Keratinocyte (primary cell): ENCODE measurements at regions not wholly inside any gene's neighbourhood (a gene's known extent, or its start where the extent isn't known, plus 50 kb on each side); places are given as distances from the start of the nearest gene placed in this dataset.

Source experiments
- DNase-seq: peaks from one replicate; pipeline ENCODE4 v3.0.0-alpha.2; 2011; ENCODE audit warnings: low read depth, missing footprints, low spot score
- FAIRE-seq: peaks from 2 replicates; lab custom pipeline; 2011; peaks lifted over from hg19 to GRCh38; lab: Jason Lieb, UNC
- H2AFZ ChIP-seq: 2 replicates; pipeline ENCODE4 v1.6.0; 2012; ENCODE audit warnings: low read length, control low read depth, inconsistent platforms; ENCODE audit not compliant: control insufficient read depth
- H3K27ac ChIP-seq: 2 replicates; pipeline ENCODE4 v1.5.1; 2011; ENCODE audit warnings: low read length; ENCODE audit not compliant: control insufficient read depth, insufficient read depth
- H3K27me3 ChIP-seq: 3 replicates; pipeline ENCODE4 v1.6.0; 2011; ENCODE audit warnings: low read length; ENCODE audit not compliant: control insufficient read depth, insufficient read depth; ENCODE audit errors: extremely low read depth
- H3K36me3 ChIP-seq, 2 experiments: 2 replicates in 1 of 2; 3 replicates in 1 of 2; pipeline ENCODE4 v1.5.1; 2011; ENCODE audit warnings: low read length in 2 of 2, mild to moderate bottlenecking in 1 of 2; ENCODE audit not compliant: control insufficient read depth in 2 of 2, insufficient read depth in 2 of 2; ENCODE audit errors: extremely low read depth in 1 of 2
- H3K4me1 ChIP-seq: 3 replicates; pipeline ENCODE4 v1.5.1; 2011; ENCODE audit warnings: low read length; ENCODE audit not compliant: control insufficient read depth, insufficient read depth; ENCODE audit errors: extremely low read depth
- H3K4me2 ChIP-seq: 3 replicates; pipeline ENCODE4 v1.6.0; 2011; ENCODE audit warnings: low read depth, low read length; ENCODE audit not compliant: control insufficient read depth, insufficient read depth; ENCODE audit errors: extremely low read depth
- H3K4me3 ChIP-seq, 3 experiments: fragments of 200-600 bp in 1 of 3; sonication (generic) in 1 of 3; 2 replicates in 2 of 3; 3 replicates in 1 of 3; pipeline ENCODE4 v1.5.1; 2011 to 2016; ENCODE audit warnings: low read length in 3 of 3, mild to moderate bottlenecking in 3 of 3, control low read depth in 2 of 3, inconsistent platforms in 1 of 3, low read depth in 1 of 3, mixed read lengths in 1 of 3, mixed run types in 1 of 3, moderate library complexity in 1 of 3; ENCODE audit not compliant: control insufficient read depth in 2 of 3, insufficient read depth in 2 of 3; ENCODE audit errors: extremely low read depth in 1 of 3
- H3K79me2 ChIP-seq: 2 replicates; pipeline ENCODE4 v1.6.0; 2012; ENCODE audit warnings: low read length; ENCODE audit not compliant: control insufficient read depth, insufficient read depth
- H3K9ac ChIP-seq: 3 replicates; pipeline ENCODE4 v1.6.0; 2011; ENCODE audit warnings: low read length; ENCODE audit not compliant: control insufficient read depth, insufficient read depth; ENCODE audit errors: extremely low read depth
- H3K9me1 ChIP-seq: 3 replicates; pipeline ENCODE4 v1.6.0; 2011; ENCODE audit warnings: low read length; ENCODE audit not compliant: control insufficient read depth, insufficient read depth; ENCODE audit errors: extremely low read depth
- H3K9me3 ChIP-seq: 2 replicates; pipeline ENCODE4 v1.5.1; 2012; ENCODE audit warnings: low read depth, low read length; ENCODE audit not compliant: control insufficient read depth
- H4K20me1 ChIP-seq: 3 replicates; pipeline ENCODE4 v1.6.0; 2011; ENCODE audit warnings: low read length; ENCODE audit not compliant: control insufficient read depth, insufficient read depth; ENCODE audit errors: extremely low read depth
- EZH2 ChIP-seq: IDR thresholded peaks from one replicate; pipeline ENCODE4 v1.6.1; 2012; ENCODE audit warnings: inconsistent platforms, mild to moderate bottlenecking, low read length, moderate library complexity
- dilution Hi-C: fragments of 300-500 bp; cut with MboI; formaldehyde crosslinking; loops from one replicate; pipeline ENCODE4 v1.7.0; 2020; ENCODE audit warnings: low sequenced_read_pairs; ENCODE audit not compliant: extremely low pct_ligation_motif_present
- small RNA-seq, 3 experiments: library from RNA; depleted of rRNA; stranded (forward); fragments of <200 nt; gene quantifications; one replicate each; pipeline ENCODE3, GENCODE V24; 2012; ENCODE audit warnings: low read depth in 3 of 3, low replicate concordance in 1 of 3; ENCODE audit not compliant: insufficient read length in 3 of 3
- TF ChIP-seq, protein P1 (sequence below), 3 experiments: IDR thresholded peaks in 1 of 3; conservative IDR thresholded peaks in 1 of 3; optimal IDR thresholded peaks in 1 of 3; 2 replicates in 2 of 3; 3 replicates in 1 of 3; pipeline versions ENCODE3 to v1.5.1; 2011; ENCODE audit warnings: low read length in 3 of 3, mild to moderate bottlenecking in 3 of 3, moderate library complexity in 2 of 3, control low read depth in 1 of 3, inconsistent platforms in 1 of 3; ENCODE audit not compliant: insufficient read depth in 2 of 3; ENCODE audit errors: extremely low read depth in 1 of 3

DNA sequence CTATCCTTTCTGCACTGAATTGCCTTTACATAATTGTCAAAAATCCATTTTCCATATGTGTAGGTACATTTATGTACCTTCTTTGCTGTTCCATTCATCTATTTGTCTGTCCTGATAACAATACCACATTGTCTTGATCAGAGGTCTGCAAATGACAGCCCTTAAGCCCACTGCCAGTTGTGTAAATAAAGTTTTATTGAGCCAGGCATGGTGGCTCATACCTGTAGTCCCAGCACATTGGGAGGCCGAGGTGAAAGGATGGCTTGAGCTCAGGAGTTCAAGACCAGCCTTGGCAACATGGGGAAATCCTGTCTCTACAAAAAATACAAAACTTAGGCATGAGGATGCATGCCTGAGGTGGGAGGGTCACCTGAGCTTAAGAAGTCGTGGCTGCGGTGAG is 121.0 kb downstream of the TFCP2L1 start:
- no peaks in the 10 kb centered on the region for H3K79me2 ChIP-seq
- H3K4me3 ChIP-seq, result no peak overlapping the region
- DNase-seq (no peak), FAIRE-seq (no peak)
- no peaks in the 10 kb centered on the region for H3K4me1 ChIP-seq
- H3K4me2 ChIP-seq, result no peak overlapping the region
- no peak overlapping the region for H3K27ac ChIP-seq
- H3K27me3 ChIP-seq, result no peaks in the 10 kb centered on the region
- dilution Hi-C loops, result no loop called here
- no peaks in the 10 kb centered on the region for H3K9me1 ChIP-seq
- H2AFZ ChIP-seq, result no peak overlapping the region
- no peak overlapping the region for H3K9ac ChIP-seq
- no peaks in the 10 kb centered on the region for H4K20me1 ChIP-seq
- H3K36me3 ChIP-seq, result no peaks in the 10 kb centered on the region
- H3K9me3 ChIP-seq, result peaks cover 2% of the 10 kb centered on the region
- TF ChIP-seq EZH2, result no peak
- TF ChIP-seq, protein P1, sequence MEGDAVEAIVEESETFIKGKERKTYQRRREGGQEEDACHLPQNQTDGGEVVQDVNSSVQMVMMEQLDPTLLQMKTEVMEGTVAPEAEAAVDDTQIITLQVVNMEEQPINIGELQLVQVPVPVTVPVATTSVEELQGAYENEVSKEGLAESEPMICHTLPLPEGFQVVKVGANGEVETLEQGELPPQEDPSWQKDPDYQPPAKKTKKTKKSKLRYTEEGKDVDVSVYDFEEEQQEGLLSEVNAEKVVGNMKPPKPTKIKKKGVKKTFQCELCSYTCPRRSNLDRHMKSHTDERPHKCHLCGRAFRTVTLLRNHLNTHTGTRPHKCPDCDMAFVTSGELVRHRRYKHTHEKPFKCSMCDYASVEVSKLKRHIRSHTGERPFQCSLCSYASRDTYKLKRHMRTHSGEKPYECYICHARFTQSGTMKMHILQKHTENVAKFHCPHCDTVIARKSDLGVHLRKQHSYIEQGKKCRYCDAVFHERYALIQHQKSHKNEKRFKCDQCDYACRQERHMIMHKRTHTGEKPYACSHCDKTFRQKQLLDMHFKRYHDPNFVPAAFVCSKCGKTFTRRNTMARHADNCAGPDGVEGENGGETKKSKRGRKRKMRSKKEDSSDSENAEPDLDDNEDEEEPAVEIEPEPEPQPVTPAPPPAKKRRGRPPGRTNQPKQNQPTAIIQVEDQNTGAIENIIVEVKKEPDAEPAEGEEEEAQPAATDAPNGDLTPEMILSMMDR (optimal IDR thresholded peaks at IDR 0.05 in 1 of 3, IDR thresholded peaks at IDR 0.05 in 1 of 3, conservative IDR thresholded peaks at IDR 0.05 in 1 of 3; ENCODE audit: extremely low read depth in 1 of 3, insufficient read depth in 2 of 3, low read length in 3 of 3), result no peak

DNA sequence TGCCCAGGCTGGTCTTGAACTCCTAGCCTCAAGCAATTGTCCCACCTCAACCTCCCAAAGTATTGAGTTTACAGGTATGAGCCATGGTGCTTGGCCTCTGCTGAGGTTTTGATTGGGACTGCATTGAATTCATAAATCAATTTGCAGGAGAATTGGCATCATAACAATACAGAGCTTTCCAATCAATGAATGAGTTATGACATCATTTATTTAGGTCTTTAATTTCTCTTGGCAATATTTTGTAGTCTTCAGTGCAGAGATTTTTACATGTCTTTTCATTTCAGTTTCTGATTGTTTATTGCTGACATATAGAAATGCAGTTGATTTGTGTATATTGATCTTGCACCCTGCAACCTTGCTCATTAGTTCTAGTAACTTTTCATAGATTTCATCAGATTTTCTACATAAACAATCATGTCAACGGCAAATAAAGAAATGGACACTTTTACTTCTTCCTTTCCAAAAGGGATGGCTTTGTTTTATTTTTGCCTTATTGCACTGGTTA is 119.9 kb downstream of the TFCP2L1 start:
- no peak for DNase-seq
- Histone ChIP-seq H3K4me1 (no peaks in the 10 kb centered on the region), H3K27me3 (no peaks in the 10 kb centered on the region), H3K27ac (no peak overlapping the region), H2AFZ (no peak overlapping the region), H3K4me2 (no peak overlapping the region), H3K9me1 (no peaks in the 10 kb centered on the region), H4K20me1 (no peaks in the 10 kb centered on the region), H3K36me3 (no peaks in the 10 kb centered on the region), H3K4me3 (no peak overlapping the region), H3K9me3 (peaks cover 2% of the 10 kb centered on the region), H3K79me2 (no peaks in the 10 kb centered on the region), H3K9ac (no peak overlapping the region)
- dilution Hi-C loops, result no loop called here
- FAIRE-seq, result no peak
- TF ChIP-seq, protein P1 (optimal IDR thresholded peaks at IDR 0.05 in 1 of 3, IDR thresholded peaks at IDR 0.05 in 1 of 3, conservative IDR thresholded peaks at IDR 0.05 in 1 of 3; ENCODE audit: extremely low read depth in 1 of 3, insufficient read depth in 2 of 3, low read length in 3 of 3), result no peak
- no peak for TF ChIP-seq EZH2

Small RNA genes in the stretch of these regions (small RNA-seq; reads per million reads assigned to genes)
- gene RF00019, result 0 reads per million in 3 experiments
